ENCODE measurements at regions not wholly inside any gene's neighbourhood (a gene's known extent, or its start where the extent isn't known, plus 50 kb on each side); places are given as distances from the start of the nearest gene placed in this dataset.

- no peak for ATAC-seq
- H3K27me3 ChIP-seq = no peaks in the 10 kb centered on the region
- 30 to 86% (median 80%) methylated on average over 1 of the region's 1 CpG for WGBS, 4 donors
Measured at GRCh38 chr3:5543047-5543446, 355.5 kb downstream of the EDEM1 start.

GRCh38 chr3:5545719-5546118 is 358.2 kb downstream of the EDEM1 start:
- no peak for ATAC-seq
- Histone ChIP-seq H3K27ac (no peak overlapping the region), H3K4me1 (no peaks in the 10 kb centered on the region), H3K4me3 (no peak overlapping the region), H3K9me3 (peaks cover 0 to 32% (median 13%) of the 10 kb centered on the region in 12 donors), H3K36me3 (no peaks in the 10 kb centered on the region), H3K27me3 (no peaks in the 10 kb centered on the region)
- no peak for TF ChIP-seq CTCF (IDR thresholded peaks at IDR 0.05)
- no peak for TF ChIP-seq POLR2A (IDR thresholded peaks at IDR 0.05)
- WGBS, 4 donors = 78 to 100% (median 84%) methylated on average over 1 of the region's 1 CpG
- DNase-seq = no peak
- intact Hi-C loops (cut with DNase I) = loop anchor here in 1 of 10 donors (10.0 kb wide), 1 partner anchor 861 kb away; no protein-coding TSS in a partner anchor

More at GRCh38 chr3:5543047-5543446, 355.5 kb downstream of the EDEM1 start:
- DNase-seq = no peak
- no peak for TF ChIP-seq POLR2A (IDR thresholded peaks at IDR 0.05)
- TF ChIP-seq CTCF (IDR thresholded peaks at IDR 0.05) = no peak
- no peaks in the 10 kb centered on the region for H3K36me3 ChIP-seq
- H3K4me3 ChIP-seq = no peak overlapping the region
- no peaks in the 10 kb centered on the region for H3K4me1 ChIP-seq
- intact Hi-C loops (cut with DNase I) = loop anchor here in 1 of 10 donors (10.0 kb wide), 1 partner anchor 858 kb away; no protein-coding TSS in a partner anchor
- H3K27ac ChIP-seq = no peak overlapping the region
- H3K9me3 ChIP-seq = peaks cover 0 to 32% (median 13%) of the 10 kb centered on the region in 12 donors

GRCh38 chr3:5553203-5553602 is 365.7 kb downstream of the EDEM1 start:
- DNase-seq (no peak), ATAC-seq (no peak)
- no peak overlapping the region for H3K4me3 ChIP-seq
- H3K27ac ChIP-seq = no peak overlapping the region
- H3K36me3 ChIP-seq = no peaks in the 10 kb centered on the region
- TF ChIP-seq CTCF (IDR thresholded peaks at IDR 0.05) (no peak), POLR2A (IDR thresholded peaks at IDR 0.05) (no peak)
- H3K4me1 ChIP-seq = no peaks in the 10 kb centered on the region
- no peaks in the 10 kb centered on the region for H3K9me3 ChIP-seq
- 85 to 94% (median 90%) methylated on average over 8 of the region's 8 CpGs for WGBS, 4 donors
- no peaks in the 10 kb centered on the region for H3K27me3 ChIP-seq
- intact Hi-C loops (cut with DNase I) = no loop called here

- Histone ChIP-seq H3K27ac (no peak overlapping the region), H3K4me1 (no peaks in the 10 kb centered on the region), H3K36me3 (no peaks in the 10 kb centered on the region), H3K27me3 (no peaks in the 10 kb centered on the region), H3K9me3 (no peaks in the 10 kb centered on the region), H3K4me3 (no peak overlapping the region)
- ATAC-seq (no peak), DNase-seq (no peak)
- intact Hi-C loops (cut with DNase I) = no loop called here
- TF ChIP-seq CTCF (IDR thresholded peaks at IDR 0.05) (no peak), POLR2A (IDR thresholded peaks at IDR 0.05) (no peak)
Measured at GRCh38 chr3:5554245-5554747, 366.8 kb downstream of the EDEM1 start.
